ENCODE measurements at regions not wholly inside any gene's neighbourhood (a gene's known extent, or its start where the extent isn't known, plus 50 kb on each side); places are given as distances from the start of the nearest gene placed in this dataset.

GRCh38 chr10:114877301-114877644 lies 55.7 kb downstream of the FHIP2A start:
- no peak for TF ChIP-seq POLR2A (IDR thresholded peaks at IDR 0.05)
- no peak for TF ChIP-seq CTCF (IDR thresholded peaks at IDR 0.05)
- TF ChIP-seq POLR2AphosphoS5 (IDR thresholded peaks at IDR 0.05) = no peak
